Ovary (tissue), 7 donors: ENCODE measurements at regions not wholly inside any gene's neighbourhood (a gene's known extent, or its start where the extent isn't known, plus 50 kb on each side); places are given as distances from the start of the nearest gene placed in this dataset.

Source experiments
- DNase-seq, 5 donors: peaks; one replicate each; pipeline ENCODE4 v3.0.0-alpha.2; 2019 to 2020
- H3K27ac ChIP-seq, 2 donors: fragments of 200-600 bp; one replicate each; pipeline versions ENCODE4 v1.5.1 to v1.8.0; 2019 to 2022
- H3K27me3 ChIP-seq: fragments of 200-600 bp; one replicate; pipeline ENCODE4 v1.8.0; 2022
- H3K36me3 ChIP-seq: fragments of 200-600 bp; sonication (generic); one replicate; pipeline ENCODE4 v1.5.1; 2019
- H3K4me1 ChIP-seq: one replicate; pipeline ENCODE4 v1.8.1; 2013; ENCODE audit warnings: mild to moderate bottlenecking, moderate library complexity; ENCODE audit not compliant: insufficient read depth
- H3K4me3 ChIP-seq: fragments of 200-600 bp; sonication (generic); one replicate; pipeline ENCODE4 v1.5.1; 2017
- H3K9me3 ChIP-seq, 2 donors: fragments of 200-600 bp in 1 of 2; sonication (generic) in 1 of 2; one replicate each; pipeline versions ENCODE4 v1.5.1 to v1.8.1; 2013 to 2019; ENCODE audit warnings: mild to moderate bottlenecking in 1 of 2, moderate library complexity in 1 of 2
- CTCF ChIP-seq, 3 donors: fragments of 450-650 bp in 2 of 3; fragments of 200-600 bp in 1 of 3; IDR thresholded peaks; one replicate each; pipeline versions ENCODE4 v1.5.1 to v1.8.0; 2016 to 2022; ENCODE audit warnings: antibody characterized with exemption in 3 of 3, mild to moderate bottlenecking in 1 of 3
- EP300 ChIP-seq: sonication (generic); formaldehyde crosslinking; IDR thresholded peaks from one replicate; pipeline ENCODE4 v1.6.1; 2017; ENCODE audit warnings: antibody characterized with exemption
- POLR2A ChIP-seq: fragments of 450-650 bp; IDR thresholded peaks from one replicate; pipeline ENCODE4 v1.6.1; 2017; ENCODE audit warnings: antibody characterized with exemption, mild to moderate bottlenecking, moderate library complexity
- WGBS, 3 donors: extraction: QIAGEN DNeasy Blood & Tissue Kit in 1 of 3; methylation state at CpG; one replicate each; pipeline versions ENCODE4 v1.1.5 to v1.1.7; 2013 to 2017; 5-methylcytosine and 5-hydroxymethylcytosine counted together
- intact Hi-C, 4 donors: fragments of 100-400 bp; cut with DNase I; formaldehyde crosslinking; loops; one replicate each; pipeline versions ENCODE4 v1.11.0 to v1.15.1; 2022 to 2023
- donor health status: DM: no; HTN: no; CAD: no; lungs with moderate emphysema.
- donor health status: DM: no; HTN: no; CAD: no.
- donor health status: Bipolar disorder and iron deficiency.
- donor health status: DM: no; HTN: no; CAD: no.
- donor health status: DM: yes; HTN: yes; CAD: no.

DNA sequence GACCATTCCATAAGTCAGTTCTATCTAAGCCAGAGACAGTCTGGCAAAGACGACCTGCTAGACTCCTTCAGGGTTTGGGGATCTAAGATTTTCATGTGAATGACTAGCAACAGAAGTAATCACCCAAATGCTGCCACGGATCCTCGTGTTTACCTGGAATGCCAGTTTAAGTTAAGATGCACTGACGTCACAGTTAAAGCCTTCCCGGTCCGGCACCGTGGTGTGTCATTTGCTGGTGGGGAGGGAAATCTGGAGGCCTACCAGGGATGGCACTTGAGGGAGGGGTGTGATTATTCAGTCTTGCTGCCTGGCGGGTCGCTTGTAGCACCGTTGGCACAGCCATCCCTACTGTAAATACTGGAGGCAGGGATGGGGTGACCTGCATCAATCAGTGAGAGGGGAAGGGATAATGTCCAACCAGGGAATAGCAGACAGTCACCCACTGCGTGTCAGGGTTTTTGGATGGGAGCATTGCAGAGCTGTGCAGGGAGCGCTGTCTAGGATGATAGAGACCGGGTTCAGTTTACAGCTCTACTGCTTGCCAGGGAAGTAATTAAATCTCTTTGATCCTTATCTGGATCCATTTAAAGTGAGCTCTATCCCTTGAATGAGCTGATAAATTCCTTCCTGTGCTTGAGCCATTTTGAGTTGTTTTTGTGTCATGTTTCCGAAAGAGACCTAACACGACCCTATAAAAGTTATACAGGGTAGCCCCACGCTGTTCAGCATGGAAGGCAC, 764.7 kb upstream of the EEF2KMT start:
- 29 to 44% (median 44%) methylated on average over 16 of the region's 16 CpGs for WGBS, 3 donors
- no peaks in the 10 kb centered on the region for H3K27me3 ChIP-seq
- H3K4me3 ChIP-seq: no peak overlapping the region
- no peaks in the 10 kb centered on the region for H3K9me3 ChIP-seq
- no peak for DNase-seq
- H3K36me3 ChIP-seq: no peaks in the 10 kb centered on the region
- TF ChIP-seq EP300 (no peak), CTCF (IDR thresholded peaks at IDR 0.05) (no peak), POLR2A (no peak)
- intact Hi-C loops: no loop called here
- no peaks in the 10 kb centered on the region for H3K4me1 ChIP-seq
- no peak overlapping the region for H3K27ac ChIP-seq

- Histone ChIP-seq H3K27me3 (no peaks in the 10 kb centered on the region), H3K36me3 (no peaks in the 10 kb centered on the region), H3K9me3 (no peaks in the 10 kb centered on the region), H3K4me3 (no peak overlapping the region), H3K4me1 (no peaks in the 10 kb centered on the region), H3K27ac (no peak overlapping the region)
- DNase-seq: no peak
- intact Hi-C loops: no loop called here
- 40 to 50% (median 46%) methylated on average over 5 of the region's 5 CpGs for WGBS, 3 donors
- no peak for TF ChIP-seq CTCF (IDR thresholded peaks at IDR 0.05)
- no peak for TF ChIP-seq POLR2A
- no peak for TF ChIP-seq EP300
These were observed 763.6 kb upstream of the EEF2KMT start for GRCh38 chr16:5861241-5861640.

DNA sequence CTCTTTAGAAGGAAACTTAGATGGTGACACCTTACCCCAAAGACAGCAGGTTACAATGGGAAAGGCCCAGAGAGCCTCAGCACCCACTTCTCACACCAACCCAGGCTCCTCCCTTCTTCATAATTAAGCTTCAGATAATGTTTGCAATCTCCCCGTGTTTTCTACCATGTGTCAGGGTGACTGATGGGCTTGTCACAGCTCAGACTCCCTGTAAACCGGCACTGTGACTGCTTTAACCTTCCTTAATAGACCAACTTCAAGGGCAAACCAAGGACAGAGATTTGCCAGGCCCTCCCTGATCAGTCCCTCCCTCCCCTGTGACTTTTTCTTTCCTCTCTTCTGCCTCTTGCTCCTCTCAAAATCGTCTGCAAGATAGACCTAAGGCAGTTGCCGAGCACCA, 760.6 kb upstream of the EEF2KMT start:
- H3K4me1 ChIP-seq: no peaks in the 10 kb centered on the region
- 13 to 14% (median 13%) methylated on average over 4 of the region's 4 CpGs for WGBS, 3 donors
- no peaks in the 10 kb centered on the region for H3K9me3 ChIP-seq
- no peaks in the 10 kb centered on the region for H3K36me3 ChIP-seq
- TF ChIP-seq EP300: no peak
- TF ChIP-seq CTCF (IDR thresholded peaks at IDR 0.05): no peak
- TF ChIP-seq POLR2A: no peak
- no peak overlapping the region for H3K4me3 ChIP-seq
- intact Hi-C loops: no loop called here
- H3K27ac ChIP-seq: no peak overlapping the region
- no peaks in the 10 kb centered on the region for H3K27me3 ChIP-seq
- DNase-seq: no peak

- Histone ChIP-seq H3K4me1 (no peaks in the 10 kb centered on the region), H3K36me3 (no peaks in the 10 kb centered on the region), H3K27me3 (no peaks in the 10 kb centered on the region), H3K27ac (no peak overlapping the region), H3K9me3 (no peaks in the 10 kb centered on the region), H3K4me3 (no peak overlapping the region)
- 72 to 90% (median 80%) methylated on average over 5 of the region's 5 CpGs for WGBS, 3 donors
- intact Hi-C loops: no loop called here
- TF ChIP-seq POLR2A (no peak), EP300 (no peak), CTCF (IDR thresholded peaks at IDR 0.05) (no peak)
- no peak for DNase-seq
These were observed 756.4 kb upstream of the EEF2KMT start for GRCh38 chr16:5854027-5854426.
